ENCODE measurements at regions not wholly inside any gene's neighbourhood (a gene's known extent, or its start where the extent isn't known, plus 50 kb on each side); places are given as distances from the start of the nearest gene placed in this dataset.

- TF ChIP-seq ZNF737 (CRISPR knock-in tag; IDR thresholded peaks at IDR 0.05; ENCODE audit: borderline replicate concordance) (no peak), ZNF256 (CRISPR knock-in tag; conservative IDR thresholded peaks at IDR 0.05) (no peak), ZNF770 (CRISPR knock-in tag; IDR thresholded peaks at IDR 0.05) (no peak), YEATS2 (CRISPR knock-in tag; IDR thresholded peaks at IDR 0.05; ENCODE audit: borderline replicate concordance) (no peak)
- TF ChIP-seq, protein P1, sequence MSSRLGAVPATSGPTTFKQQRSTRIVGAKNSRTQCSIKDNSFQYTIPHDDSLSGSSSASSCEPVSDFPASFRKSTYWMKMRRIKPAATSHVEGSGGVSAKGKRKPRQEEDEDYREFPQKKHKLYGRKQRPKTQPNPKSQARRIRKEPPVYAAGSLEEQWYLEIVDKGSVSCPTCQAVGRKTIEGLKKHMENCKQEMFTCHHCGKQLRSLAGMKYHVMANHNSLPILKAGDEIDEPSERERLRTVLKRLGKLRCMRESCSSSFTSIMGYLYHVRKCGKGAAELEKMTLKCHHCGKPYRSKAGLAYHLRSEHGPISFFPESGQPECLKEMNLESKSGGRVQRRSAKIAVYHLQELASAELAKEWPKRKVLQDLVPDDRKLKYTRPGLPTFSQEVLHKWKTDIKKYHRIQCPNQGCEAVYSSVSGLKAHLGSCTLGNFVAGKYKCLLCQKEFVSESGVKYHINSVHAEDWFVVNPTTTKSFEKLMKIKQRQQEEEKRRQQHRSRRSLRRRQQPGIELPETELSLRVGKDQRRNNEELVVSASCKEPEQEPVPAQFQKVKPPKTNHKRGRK (CRISPR knock-in tag; IDR thresholded peaks at IDR 0.05), result no peak
- TF ChIP-seq, protein P2, sequence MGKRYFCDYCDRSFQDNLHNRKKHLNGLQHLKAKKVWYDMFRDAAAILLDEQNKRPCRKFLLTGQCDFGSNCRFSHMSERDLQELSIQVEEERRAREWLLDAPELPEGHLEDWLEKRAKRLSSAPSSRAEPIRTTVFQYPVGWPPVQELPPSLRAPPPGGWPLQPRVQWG (CRISPR knock-in tag; IDR thresholded peaks at IDR 0.05; ENCODE audit: borderline replicate concordance, low read depth), result no peak
Measured at GRCh38 chr6:40170856-40171255, 236.6 kb upstream of the MOCS1 start (continued).

DNA sequence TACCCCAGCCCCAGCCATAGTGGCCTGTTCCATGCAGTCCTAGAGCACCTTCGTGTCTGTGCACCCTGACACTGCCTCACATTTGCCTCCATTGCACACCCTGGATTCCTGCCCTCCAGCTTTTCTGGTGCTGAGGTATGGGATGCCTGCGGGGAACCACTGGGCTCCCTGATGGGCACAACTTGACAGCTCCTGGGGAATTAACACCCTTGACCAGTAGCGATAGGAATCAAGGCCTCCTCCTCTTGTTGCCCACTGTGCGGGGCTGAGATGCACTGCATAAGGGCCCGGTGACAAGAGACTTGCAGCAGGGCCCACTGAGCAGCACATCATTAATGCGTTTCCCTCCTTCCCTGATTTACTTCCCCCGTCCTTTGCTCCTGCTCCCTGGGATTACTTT lies 235.6 kb upstream of the MOCS1 start:
- H3K27me3 ChIP-seq (ENCODE audit: control insufficient read depth in 1 of 2, insufficient read depth in 2 of 2, low read length in 2 of 2), result no peaks in the 10 kb centered on the region
- 0 out of 2 replicates have a peak, but pooled peaks cover 5% of the 10 kb centered on the region for H3K9me3 ChIP-seq (ENCODE audit: low read length)
- intact Hi-C loops (cut with micrococcal nuclease; ENCODE audit: unreplicated experiment), result no loop called here
- no peak overlapping the region for H3K9ac ChIP-seq (ENCODE audit: insufficient read depth, low read depth, low read length)
- FAIRE-seq (no peak), DNase-seq (ENCODE audit: low spot score) (no peak), ATAC-seq (no peak)
- H4K20me1 ChIP-seq (ENCODE audit: insufficient read depth, low read length), result no peaks in the 10 kb centered on the region
- H3K4me3 ChIP-seq (replicated peaks in 1 of 3; ENCODE audit: insufficient read depth in 1 of 3, low read depth in 2 of 3, low read length in 3 of 3), result no peak overlapping the region
- TF ChIP-seq REPIN1 (CRISPR knock-in tag; IDR thresholded peaks at IDR 0.05; ENCODE audit: borderline replicate concordance, low read depth), result no peak
- no peak for TF ChIP-seq ZNF619 (CRISPR knock-in tag; IDR thresholded peaks at IDR 0.05)
- TF ChIP-seq MZF1 (CRISPR knock-in tag; IDR thresholded peaks at IDR 0.05; ENCODE audit: borderline replicate concordance), result no peak
- TF ChIP-seq, protein P3, sequence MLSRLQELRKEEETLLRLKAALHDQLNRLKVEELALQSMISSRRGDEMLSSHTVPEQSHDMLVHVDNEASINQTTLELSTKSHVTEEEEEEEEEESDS (CRISPR knock-in tag; IDR thresholded peaks at IDR 0.05; ENCODE audit: borderline replicate concordance), result no peak
- no peak for TF ChIP-seq SMARCC2 (IDR thresholded peaks at IDR 0.05)
- TF ChIP-seq EP300 (IDR thresholded peaks at IDR 0.05; ENCODE audit: low read depth in 2 of 2, low read length in 2 of 2), result no peak
- no peak for TF ChIP-seq EP300 (CRISPR knock-in tag; IDR thresholded peaks at IDR 0.05; ENCODE audit: borderline replicate concordance)
- TF ChIP-seq ATM (IDR thresholded peaks at IDR 0.05; ENCODE audit: borderline replicate concordance), result no peak
- no peak for TF ChIP-seq JUNB (CRISPR knock-in tag; IDR thresholded peaks at IDR 0.05; ENCODE audit: borderline replicate concordance)
- no peak for TF ChIP-seq YEATS2 (CRISPR knock-in tag; IDR thresholded peaks at IDR 0.05; ENCODE audit: borderline replicate concordance)
- TF ChIP-seq, protein P4, sequence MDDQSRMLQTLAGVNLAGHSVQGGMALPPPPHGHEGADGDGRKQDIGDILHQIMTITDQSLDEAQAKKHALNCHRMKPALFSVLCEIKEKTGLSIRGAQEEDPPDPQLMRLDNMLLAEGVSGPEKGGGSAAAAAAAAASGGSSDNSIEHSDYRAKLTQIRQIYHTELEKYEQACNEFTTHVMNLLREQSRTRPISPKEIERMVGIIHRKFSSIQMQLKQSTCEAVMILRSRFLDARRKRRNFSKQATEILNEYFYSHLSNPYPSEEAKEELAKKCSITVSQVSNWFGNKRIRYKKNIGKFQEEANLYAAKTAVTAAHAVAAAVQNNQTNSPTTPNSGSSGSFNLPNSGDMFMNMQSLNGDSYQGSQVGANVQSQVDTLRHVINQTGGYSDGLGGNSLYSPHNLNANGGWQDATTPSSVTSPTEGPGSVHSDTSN (CRISPR knock-in tag; IDR thresholded peaks at IDR 0.05; ENCODE audit: borderline replicate concordance), result no peak
- TF ChIP-seq ZNF784 (CRISPR knock-in tag; IDR thresholded peaks at IDR 0.05; ENCODE audit: borderline replicate concordance), result no peak
- no peak for TF ChIP-seq ZNF432 (CRISPR knock-in tag; IDR thresholded peaks at IDR 0.05; ENCODE audit: borderline replicate concordance)
- H3K4me2 ChIP-seq (ENCODE audit: low read depth, low read length), result no peak overlapping the region
- ChIA-PET POLR2A (no interaction called here), CTCF (ENCODE audit: low intra/inter-chr PET ratio, low total read pairs) (no interaction called here)
- H2AFZ ChIP-seq (ENCODE audit: low read length), result no peak overlapping the region
- no peaks in the 10 kb centered on the region for H3K36me3 ChIP-seq (replicated peaks in 1 of 2; ENCODE audit: control insufficient read depth in 1 of 2, insufficient read depth in 2 of 2, low read length in 2 of 2)
- no TSS peak for BruUV-seq (replicated peaks)
- no peaks in the 10 kb centered on the region for H3K4me1 ChIP-seq (ENCODE audit: insufficient read depth, low read length)
- H3K27ac ChIP-seq (ENCODE audit: extremely low read length, insufficient read depth, low read length), result no peak overlapping the region
- in situ Hi-C loops (cut with HindIII; ENCODE audit: extremely low pct_ligation_motif_present, low pct_unique_long_range_greater_than_20kb), result no loop called here
- 22% methylated on average over 6 of the region's 7 CpGs for WGBS (ENCODE audit: low lambda C conversion rate)
- H3K79me2 ChIP-seq (ENCODE audit: insufficient read depth, low read length), result no peaks in the 10 kb centered on the region
